HL-60/S4 (cell line): ENCODE measurements at regions not wholly inside any gene's neighbourhood (a gene's known extent, or its start where the extent isn't known, plus 50 kb on each side); places are given as distances from the start of the nearest gene placed in this dataset.

ENCODE experiments used
- in situ Hi-C: fragments of 300-500 bp; cut with MboI; formaldehyde crosslinking; loops from 2 replicates; pipeline ENCODE4 v1.14.3; 2022; ENCODE audit warnings: low sequenced_read_pairs

DNA sequence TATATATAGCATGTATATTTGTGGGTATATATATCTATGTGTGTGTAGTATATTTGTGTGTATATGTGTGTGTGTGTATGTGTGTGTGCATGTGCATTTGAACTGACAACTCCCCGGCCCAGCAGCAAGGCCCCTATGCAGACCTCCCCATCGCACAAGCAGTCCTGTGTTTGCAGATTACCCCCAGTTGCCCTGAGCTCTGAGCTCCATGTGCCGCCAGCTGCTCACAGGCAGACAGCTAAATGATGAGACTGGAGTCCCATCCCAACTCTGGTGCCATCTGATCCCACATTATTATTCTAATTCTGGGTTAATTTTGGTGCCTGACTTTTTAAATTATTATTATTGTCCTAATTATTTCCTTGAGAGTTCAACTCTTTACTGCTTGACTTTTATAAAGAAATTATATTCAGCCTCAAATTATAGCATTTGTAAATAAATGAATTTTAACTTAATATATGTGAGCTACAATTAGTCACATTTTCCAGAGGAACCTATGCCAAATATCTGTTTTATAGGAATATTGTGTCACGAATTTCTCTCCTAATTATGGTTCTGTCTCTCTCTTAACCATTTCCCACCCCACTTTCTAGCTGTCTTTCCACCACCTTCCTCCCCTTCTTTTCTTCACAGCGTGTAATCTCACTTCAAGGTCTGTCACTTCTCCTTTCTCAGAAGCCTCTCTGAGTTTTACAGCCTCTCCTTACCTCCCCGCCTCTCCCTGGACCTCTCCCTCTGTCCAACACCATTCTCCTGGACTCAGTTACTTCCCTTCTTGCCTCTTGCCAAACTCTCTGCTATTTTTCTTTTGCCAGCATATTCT lies 90.6 kb upstream of the SYNDIG1 start:
- in situ Hi-C loops = no loop called here

DNA sequence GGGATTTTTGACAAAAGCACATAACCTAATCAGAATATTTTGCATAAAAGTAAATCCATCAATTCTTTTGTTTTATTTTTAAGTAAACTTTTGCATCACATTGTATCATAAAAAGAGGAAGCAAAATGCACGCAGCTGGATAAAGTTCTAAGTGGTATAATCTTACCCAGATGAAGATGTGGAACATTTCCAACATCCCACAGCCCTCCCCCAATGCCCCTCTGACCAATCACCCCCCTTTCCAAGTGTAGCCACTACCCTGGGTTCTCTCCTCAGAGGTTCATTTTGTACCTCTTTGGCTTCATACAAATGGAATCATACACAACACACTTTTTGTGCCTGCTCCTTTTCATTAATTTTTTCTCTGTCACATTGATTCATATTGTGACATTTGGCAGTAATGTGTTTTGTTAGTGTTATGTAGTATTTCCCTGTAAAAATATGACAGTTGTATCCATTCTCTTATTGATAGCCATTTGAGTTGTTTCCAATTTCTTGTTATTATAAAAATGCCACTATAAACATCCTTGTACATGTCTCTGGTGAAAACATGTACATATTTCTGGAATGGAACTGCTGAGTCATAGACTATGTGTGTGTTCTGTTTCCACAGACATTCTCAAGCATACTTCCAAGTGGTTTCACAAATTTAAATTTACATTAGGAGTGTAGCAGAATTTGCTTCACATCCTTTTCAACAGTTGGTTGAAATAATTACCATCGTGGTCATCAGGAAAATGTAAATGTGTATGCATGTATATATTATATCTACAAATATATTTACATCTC lies 92.9 kb upstream of the SYNDIG1 start:
- in situ Hi-C loops = no loop called here

DNA sequence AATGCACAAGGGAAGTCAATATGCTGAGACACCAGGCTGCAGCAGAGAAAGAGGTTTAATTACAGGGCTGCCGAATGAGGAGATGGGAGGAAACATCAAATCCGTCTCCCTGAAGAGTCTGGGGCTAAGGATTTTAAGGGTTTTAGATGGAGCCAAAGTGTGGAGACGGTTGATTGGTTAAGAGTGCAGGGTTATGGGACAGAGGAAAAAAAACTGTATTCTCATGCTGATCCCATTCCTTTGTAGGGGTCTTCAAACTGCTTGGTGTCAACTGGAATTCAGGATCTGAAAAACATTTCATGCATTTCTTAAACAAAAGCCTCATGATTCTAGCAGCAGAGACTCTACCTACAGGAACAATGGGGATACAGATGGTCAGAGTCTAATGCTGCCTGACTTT lies 96.1 kb upstream of the SYNDIG1 start:
- in situ Hi-C loops = no loop called here

DNA sequence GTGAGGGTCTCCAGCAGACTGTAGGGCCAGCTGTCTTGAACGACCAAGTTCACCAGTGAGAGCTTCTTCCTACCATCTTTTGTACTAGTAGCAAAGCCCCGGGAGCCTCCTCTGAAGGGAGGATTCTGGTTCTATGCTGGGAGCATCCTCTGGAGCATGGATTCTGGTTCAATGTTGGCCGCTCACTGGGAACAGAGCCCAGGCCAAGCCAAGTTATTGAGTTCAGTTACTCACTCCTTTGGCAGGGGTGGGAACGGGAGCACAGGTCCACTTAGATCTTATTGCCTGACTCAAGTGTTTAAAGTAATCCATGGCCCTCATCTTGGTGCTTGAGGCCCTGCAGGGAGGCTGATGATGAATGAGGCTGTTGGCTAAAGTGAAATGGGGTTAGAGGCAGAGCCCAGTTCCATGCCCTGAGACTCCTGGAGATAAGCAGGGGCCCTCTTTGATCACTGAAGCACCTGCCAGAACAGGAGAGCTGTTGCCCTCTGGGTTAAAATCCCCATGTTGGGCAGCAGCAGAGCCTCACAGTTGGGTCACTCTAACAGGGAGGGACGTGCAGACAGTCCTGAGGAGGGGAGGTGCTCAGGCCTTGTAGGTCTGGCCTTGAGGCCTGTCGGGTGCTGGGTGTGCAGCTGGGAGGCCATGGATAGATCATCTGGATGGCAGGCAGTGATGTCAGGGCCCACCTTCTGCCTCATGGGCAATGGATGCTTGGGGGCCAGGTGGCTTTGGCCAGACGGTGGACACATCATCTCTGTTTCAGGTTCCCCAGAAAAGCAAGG lies 98.3 kb upstream of the SYNDIG1 start:
- in situ Hi-C loops = no loop called here

DNA sequence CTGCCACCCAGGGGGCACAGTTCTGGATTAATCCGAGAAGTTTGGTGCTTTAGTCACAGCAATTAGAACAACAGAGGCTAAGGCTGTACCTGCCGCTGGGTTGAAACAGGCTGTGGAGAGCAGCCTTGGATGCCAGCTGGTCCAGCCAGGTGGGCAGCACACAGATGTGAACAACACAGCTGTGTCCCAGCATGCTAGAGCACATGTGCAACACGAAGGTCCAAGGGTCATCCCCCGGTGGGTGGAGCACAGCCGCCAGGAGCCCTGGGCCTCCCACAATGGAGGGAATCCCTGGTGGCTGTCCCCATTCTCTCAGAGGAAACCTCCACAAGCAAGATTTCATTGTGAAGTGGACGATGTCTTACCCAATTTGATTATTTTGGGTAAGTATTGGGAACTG lies 99.2 kb upstream of the SYNDIG1 start:
- in situ Hi-C loops = no loop called here

DNA sequence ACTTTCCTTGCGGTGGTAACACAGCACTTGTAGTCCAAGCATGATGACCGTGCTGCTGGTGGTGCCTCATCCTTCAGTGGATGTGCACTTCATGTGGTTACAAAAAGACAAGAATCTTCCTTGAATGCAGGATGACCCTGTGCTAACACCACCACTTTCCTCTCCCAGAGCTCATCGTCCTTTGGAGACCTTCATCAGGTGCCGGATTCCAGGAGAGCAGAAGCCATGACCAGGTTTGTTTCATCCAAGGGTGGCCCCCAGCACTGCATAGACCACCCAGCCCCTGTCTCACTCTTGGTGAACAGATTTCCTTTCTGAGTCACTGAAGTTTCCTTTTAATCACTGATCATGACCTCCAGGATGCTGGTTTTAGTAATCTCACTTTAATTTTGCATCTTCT lies 101.2 kb upstream of the SYNDIG1 start:
- in situ Hi-C loops = no loop called here

DNA sequence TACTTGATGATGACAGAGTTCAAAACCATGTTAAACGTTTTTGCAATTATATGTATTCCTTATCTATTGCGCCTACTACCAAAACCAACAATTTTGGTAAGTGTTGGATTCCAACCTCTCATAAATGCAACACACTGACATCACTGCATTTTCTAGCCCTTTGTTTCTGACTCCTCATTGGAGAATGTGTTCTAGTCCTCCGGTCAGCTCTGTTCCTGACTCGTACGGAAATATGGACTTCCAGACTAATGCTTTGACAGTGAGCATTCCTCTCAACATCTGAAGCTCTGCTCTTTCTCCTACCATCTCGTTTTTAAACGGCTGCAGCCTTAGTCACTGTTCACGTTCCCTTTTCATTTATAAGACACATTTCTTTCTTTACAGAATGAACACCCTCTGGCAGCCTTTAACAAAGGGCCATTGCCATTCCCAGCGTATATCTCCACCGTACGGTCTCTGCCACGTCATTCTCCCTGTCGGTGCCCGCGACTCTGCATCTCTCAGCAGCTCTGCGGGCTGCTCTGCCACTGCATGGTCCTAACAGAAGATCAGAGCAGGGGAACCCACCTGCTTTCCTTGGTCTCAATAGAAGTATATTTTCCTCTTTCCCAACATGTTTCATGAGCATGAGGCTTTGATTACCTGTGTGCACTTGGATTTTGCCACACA lies 103.0 kb upstream of the SYNDIG1 start:
- in situ Hi-C loops = no loop called here

DNA sequence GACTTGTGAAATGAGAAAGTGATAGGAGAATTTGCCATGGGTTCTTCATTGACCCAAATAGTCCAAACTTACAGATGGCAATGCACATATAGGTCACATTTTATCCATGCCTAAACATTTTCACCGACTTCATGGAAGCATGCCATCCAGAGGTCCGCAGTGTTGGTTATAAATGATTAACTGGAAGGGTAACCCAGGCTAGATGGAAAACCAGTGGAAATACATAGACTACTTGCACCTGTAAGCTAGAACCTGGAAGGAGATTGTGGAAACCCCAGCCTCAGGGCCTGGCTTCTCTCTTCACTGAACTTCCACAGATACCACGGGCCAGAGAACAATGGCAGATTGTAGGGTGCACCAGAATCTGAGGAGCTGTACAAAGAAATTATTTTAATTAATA lies 103.8 kb upstream of the SYNDIG1 start:
- in situ Hi-C loops = no loop called here

DNA sequence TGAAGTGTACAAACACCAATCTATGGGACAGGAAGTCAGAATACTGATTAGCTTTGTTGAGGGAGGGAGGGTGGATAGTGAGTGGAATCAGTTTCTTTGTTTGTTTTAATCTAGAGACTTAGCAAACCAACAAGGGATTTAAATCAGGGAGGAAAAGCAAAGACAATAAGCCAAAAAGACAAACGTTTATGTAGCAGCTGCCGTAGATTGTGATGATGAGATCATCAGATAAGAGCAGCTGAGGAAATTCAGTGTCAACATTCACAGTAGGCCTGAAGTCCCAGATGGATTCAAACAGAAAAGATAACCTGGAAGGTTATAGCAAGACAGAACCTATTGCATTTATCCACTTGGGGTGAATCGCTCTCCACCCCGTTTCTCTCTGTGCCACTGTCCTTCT lies 104.9 kb upstream of the SYNDIG1 start:
- in situ Hi-C loops = no loop called here

DNA sequence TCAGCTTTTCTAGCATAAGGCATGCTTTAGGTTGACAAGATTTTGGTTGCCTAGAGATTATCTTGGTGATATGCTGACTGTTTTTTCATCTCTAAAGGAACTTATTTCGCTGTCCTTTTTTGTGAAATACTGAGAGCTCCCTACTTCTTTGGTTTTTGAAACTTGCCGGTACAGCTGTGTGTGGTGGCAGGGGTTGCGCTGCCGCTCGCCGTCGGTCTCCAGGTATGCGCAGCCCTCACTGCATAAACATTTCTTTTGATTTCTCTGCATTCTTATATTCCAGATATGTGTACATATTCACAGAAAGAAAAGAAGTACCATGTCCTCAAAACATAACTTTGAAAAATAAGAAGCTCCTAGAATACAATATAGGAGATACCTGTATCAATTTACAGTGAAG lies 106.4 kb upstream of the SYNDIG1 start:
- in situ Hi-C loops = no loop called here

DNA sequence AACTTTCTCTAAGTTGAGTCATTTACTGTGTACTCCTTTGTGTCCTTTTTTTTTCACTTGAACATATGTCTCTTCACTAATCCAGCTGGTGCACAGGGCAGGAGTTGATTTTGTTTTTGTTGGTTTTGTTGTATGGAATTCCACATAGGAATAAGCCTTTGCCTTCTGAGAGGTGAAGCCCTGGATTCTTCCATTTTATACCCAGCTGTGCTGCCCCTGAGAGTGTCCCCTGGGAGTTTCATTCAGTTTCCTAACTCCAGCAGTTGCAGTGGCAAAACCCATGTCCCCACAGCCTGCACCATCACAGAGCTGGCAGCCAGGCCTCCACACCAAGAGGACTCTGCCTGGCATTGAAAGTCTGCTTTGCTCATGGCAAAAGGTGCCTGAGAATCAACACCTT lies 107.3 kb upstream of the SYNDIG1 start:
- in situ Hi-C loops = no loop called here

DNA sequence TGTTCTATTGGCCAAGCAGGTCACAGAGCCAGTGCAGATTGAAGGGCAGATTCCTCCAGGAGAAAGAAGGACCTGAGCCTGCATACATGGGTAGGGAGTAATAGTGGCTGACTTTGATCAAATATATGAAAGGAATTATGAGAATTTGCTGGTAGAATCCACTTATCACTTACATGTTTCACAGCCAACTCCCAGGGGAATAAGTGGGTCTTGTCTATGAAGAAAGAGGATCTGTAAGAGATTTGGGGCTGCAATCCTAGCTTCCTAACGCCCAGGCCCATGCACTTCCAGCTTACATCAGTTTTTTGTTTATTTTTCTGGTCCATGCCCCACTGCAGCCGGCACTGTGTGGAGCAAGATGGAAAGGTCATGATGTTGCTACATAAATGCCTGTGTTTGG lies 107.9 kb upstream of the SYNDIG1 start:
- in situ Hi-C loops = no loop called here

DNA sequence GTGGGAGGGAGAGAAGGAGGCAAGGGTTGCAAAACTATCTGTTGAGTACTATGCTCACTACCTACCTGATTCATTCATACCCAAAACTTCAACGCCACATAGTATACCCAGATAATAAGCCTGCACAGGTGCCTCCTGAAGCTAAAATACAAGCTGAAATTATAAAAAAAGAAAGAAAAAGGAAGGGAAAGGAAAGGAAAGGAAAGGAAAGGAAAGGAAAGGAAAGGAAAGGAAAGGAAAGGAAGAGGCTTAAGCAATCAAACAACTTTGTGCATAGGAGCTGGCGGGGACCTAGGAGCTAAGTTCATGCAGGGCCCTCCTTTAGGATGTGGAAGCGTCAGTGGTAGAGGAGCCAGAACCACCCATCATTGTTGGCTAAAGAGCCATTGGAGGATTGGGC lies 108.9 kb upstream of the SYNDIG1 start:
- in situ Hi-C loops = no loop called here

DNA sequence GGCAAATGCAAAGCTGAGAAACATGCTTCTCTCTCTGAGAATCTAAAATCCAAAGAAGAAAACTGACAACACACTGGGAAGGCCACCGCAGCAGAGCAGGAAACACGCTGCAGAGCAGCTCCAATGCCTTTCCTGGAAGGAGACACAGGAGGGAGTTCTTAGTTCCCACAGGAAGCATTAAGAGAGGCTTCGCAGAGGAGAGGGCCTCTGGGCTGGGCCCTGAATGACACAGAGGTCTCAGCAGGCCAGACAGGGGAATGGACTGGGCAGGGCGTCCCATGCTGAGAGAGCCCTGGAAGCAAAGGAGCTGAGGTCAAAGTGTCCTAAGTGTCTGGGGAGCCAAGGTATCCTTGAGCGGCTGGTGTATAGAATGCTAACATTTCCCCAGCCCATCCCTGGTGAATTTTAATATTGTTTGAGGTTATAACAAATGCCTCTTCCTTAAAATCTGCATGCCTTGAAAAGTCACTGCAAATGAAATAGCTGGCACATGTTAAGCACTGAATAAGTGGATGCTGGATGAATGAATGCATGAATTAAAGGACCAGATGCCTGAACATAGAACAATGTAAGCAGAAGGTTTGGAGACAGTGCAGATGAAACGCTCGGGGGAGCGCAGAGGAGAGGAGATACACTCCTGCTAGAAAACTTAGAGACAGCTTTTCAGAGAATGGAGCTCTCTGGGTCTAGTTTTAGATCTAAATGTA lies 110.0 kb upstream of the SYNDIG1 start:
- in situ Hi-C loops = no loop called here

DNA sequence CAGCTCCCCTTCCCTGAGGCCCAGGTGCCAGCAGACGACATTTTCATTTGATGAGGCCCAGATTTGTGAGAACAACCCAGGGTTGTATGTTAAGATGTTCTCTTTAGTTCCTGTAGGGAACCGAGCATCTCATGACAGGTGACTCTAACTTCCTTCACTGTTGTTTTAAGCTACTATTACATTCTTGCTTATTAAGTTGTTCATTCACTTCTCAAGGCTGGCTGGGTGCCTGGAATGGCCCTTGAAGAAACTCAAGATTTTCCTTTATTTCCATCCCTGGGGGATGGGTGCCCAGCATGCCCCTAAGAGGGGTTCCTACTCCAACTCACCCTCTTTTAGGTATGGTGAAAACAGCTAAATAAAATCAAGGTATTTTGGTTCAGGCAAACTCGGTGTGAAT lies 111.5 kb upstream of the SYNDIG1 start:
- in situ Hi-C loops = no loop called here

DNA sequence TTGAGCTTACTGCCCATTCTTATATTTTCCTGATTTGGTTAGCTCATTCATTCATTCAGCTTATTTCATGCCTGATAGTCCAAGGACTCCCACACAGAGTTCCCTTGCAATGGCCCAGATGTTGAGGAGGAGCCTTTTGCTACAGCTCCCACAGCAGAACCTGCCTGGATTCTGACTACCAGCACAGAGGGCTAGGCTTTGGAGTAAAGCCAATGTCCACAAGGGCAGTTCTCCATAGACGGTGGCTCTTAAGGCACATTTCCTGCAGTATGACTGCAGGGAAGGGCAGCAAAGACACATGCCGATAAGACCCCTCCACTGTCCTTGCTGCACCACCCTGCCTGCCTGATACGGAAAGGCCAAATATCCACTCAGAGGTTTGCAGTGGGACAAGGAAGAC lies 112.3 kb upstream of the SYNDIG1 start:
- in situ Hi-C loops = no loop called here

DNA sequence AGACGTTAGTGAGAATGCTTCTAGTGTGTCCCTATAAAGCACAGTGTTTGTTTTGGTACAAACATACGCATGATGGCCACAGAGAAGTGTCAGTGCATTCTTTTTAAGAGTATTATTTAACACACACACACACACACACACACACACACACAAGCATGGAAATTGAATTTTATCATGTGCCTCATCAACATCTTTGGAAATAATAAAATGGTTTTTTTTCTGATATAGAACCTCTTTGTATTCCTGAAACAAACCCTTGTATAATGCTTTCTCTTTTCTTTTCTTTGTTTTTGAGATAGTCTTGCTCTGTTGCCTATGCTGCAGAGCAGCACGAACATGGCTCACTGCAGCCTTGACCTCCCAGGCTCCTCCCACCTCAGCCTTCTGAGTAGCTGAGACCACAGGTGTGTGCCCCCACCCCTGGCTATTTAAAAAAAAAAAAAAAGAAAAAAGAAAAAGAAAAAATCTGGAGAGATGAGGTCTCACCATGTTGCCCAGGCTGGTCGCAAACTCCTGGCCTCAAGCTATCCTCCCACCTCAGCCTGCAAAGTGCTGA lies 116.2 kb upstream of the SYNDIG1 start:
- in situ Hi-C loops = no loop called here

DNA sequence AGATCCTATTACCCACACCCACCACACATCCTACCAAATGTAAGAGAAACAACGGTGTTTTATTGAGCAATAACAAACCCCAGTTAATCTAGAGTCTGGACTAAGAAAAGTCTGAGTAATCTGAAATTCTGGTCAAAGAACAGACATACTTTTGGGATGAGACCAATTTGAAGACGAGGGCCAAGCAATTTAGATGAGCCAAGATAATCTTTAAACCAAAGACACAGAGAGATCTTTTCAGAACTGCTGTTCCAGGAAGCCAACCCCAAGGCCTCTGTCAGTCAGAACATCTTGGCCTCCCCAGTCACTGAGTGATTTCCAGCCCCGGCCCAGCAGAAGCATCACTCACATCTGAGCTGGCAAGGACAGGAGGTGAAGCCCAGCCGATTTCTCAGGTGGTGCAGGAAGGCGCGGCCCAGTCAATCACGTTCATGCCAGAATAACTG lies 118.5 kb upstream of the SYNDIG1 start:
- in situ Hi-C loops = no loop called here

DNA sequence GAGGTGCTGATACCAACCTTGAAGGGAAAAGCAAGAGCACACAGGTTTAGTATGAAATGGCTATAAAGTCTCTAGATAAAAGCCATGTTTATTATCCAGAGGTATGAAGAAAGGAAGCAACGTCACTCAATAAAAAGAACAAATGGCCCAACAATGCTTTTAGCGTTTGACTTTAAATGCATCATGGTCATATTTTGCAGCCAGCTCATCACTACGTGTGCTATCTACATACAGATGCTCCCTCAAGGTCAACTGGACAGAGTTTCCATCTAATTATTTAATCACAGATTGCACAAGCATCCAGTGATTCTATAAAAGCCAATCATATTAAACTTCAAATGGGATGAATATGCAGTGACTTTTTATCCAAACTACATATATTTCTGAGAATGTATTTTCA lies 127.6 kb upstream of the SYNDIG1 start:
- in situ Hi-C loops = no loop called here

DNA sequence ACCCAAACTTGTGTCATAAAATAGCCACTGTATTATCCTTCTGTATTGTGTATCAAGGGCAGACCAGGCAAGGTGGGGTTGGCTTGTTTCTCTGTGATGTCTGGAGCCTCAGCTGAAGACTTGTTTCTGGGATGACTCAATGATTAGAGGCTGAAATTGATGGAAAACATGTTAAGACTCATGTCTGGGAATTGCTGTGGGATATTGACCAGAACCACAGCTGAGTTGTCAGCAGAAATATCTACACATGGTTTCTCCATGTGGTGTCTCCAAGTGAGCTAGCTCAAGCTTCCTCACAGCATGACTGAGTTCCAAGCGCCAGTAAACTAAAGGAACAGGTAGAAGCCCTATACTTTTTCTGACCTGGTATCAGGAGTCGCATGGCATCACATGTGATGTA lies 128.5 kb upstream of the SYNDIG1 start:
- in situ Hi-C loops = no loop called here
